ENCODE measurements at regions not wholly inside any gene's neighbourhood (a gene's known extent, or its start where the extent isn't known, plus 50 kb on each side); places are given as distances from the start of the nearest gene placed in this dataset.

DNA sequence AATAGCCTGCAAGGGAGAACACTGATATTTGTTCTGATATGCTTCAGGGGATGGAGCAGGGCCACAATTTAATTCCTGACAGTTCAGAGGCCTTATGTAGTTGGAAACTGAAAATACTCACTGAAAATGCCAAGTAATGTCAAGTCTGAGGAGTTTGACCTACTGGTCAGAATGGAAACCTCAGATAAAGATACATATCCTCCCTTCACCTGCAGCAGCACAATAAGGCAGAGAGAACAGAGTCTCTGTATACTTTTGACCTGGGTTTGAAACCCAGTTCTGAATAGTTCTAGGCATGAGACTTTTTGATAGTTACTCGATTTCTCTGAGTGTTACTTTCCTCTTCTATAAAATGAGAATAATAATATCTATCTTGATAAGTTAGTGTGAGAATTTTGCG lies 65.8 kb upstream of the TRPC5 start:
- no peak overlapping the region for H3K4me3 Mint-ChIP-seq
- ATAC-seq (replicated peaks) = no peak
- H3K9me3 Mint-ChIP-seq = peaks cover 3% of the 10 kb centered on the region
- no peaks in the 10 kb centered on the region for H3K36me3 Mint-ChIP-seq (ENCODE audit: low read depth)
- H3K4me1 Mint-ChIP-seq = no peaks in the 10 kb centered on the region
- H3K27me3 Mint-ChIP-seq = no peaks in the 10 kb centered on the region
- H3K27ac Mint-ChIP-seq = no peak overlapping the region

DNA sequence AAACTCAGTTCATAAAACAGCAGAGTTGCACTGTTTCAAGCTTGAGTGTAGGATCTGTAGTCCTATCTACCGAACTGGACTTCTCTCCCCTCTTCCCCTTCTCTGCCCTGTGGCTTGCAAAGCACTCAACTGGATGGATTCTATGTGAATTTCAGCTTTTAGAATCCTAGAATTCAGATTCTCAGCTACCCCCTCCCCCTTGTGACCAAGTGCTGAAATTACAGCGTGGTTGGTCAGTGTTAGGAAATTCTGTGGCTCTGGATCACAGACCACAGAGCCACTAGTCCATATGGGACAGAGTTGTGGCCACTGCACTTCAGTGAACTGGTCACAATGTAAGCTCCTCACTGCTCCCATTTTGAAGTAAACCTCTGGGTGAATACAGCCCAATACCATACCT lies 64.6 kb upstream of the TRPC5 start:
- Mint-ChIP-seq H3K27me3 (no peaks in the 10 kb centered on the region), H3K9me3 (peaks cover 3% of the 10 kb centered on the region), H3K4me1 (no peaks in the 10 kb centered on the region), H3K36me3 (ENCODE audit: low read depth) (no peaks in the 10 kb centered on the region), H3K27ac (no peak overlapping the region), H3K4me3 (no peak overlapping the region)
- ATAC-seq (replicated peaks) = no peak

DNA sequence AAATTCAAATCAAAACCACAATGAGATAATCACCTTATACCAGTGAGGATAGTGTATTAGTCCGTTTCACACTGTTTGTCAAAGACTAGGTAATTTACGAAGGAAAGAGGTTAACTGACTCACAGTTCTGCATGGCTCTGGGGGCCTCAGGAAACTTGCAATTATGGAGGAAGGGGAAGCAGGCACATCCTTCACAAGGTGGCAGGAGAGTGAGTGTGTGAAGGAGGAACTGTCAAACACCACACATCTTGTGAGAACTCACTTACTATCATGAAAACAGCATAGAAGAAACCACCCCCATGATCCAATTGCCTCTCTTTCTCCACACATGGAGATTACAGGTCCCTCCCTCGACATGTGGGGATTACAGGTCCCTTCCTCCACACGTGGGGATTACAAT lies 54.7 kb upstream of the TRPC5 start:
- no peak for ATAC-seq (replicated peaks)
- Mint-ChIP-seq H3K4me1 (no peaks in the 10 kb centered on the region), H3K36me3 (ENCODE audit: low read depth) (no peaks in the 10 kb centered on the region), H3K27ac (no peak overlapping the region), H3K27me3 (no peaks in the 10 kb centered on the region), H3K4me3 (no peak overlapping the region), H3K9me3 (no peaks in the 10 kb centered on the region)

All from activated T-helper 17 cell treated with anti-CD3 and anti-CD28 coated beads, Interleukin-2, amount 50 U/mL, for 72 hours (primary cell).